ENCODE measurements at regions not wholly inside any gene's neighbourhood (a gene's known extent, or its start where the extent isn't known, plus 50 kb on each side); places are given as distances from the start of the nearest gene placed in this dataset.
A peak's percentile ranks its signal among the peaks of the same experiment; 100 is the strongest.
"Not testable (repeated sequence)": the region's sequence is repeated elsewhere in the genome, so short reads cannot be mapped to it uniquely, and the experiment has no call there.

- not testable (repeated sequence) for DNase-seq (ENCODE audit: low read depth in 2 of 2)
These were observed 109.3 kb downstream of the GTF2IRD2B start for GRCh38 chr7:75201606-75202079.

- not testable (repeated sequence) for DNase-seq (ENCODE audit: low read depth in 2 of 2)
These were observed 113.1 kb downstream of the GTF2IRD2B start for GRCh38 chr7:75205367-75206085.

- DNase-seq (ENCODE audit: low read depth in 2 of 2): not testable (repeated sequence)
These were observed 123.1 kb downstream of the GTF2IRD2B start for GRCh38 chr7:75215460-75215859.

- DNase-seq (ENCODE audit: low read depth in 2 of 2): not testable (repeated sequence)
These were observed 124.6 kb downstream of the GTF2IRD2B start for GRCh38 chr7:75216963-75217362.

GRCh38 chr7:75226102-75226501 lies 133.7 kb downstream of the GTF2IRD2B start:
- not testable (repeated sequence) for DNase-seq (ENCODE audit: low read depth in 2 of 2)

GRCh38 chr7:75229558-75229957 lies 137.2 kb downstream of the GTF2IRD2B start:
- DNase-seq (ENCODE audit: low read depth in 2 of 2): not testable (repeated sequence)

- not testable (repeated sequence) for DNase-seq (ENCODE audit: low read depth in 2 of 2)
These were observed 138.2 kb downstream of the GTF2IRD2B start for GRCh38 chr7:75230558-75230957.

- not testable (repeated sequence) for DNase-seq (ENCODE audit: low read depth in 2 of 2)
These were observed 142.9 kb downstream of the GTF2IRD2B start for GRCh38 chr7:75235092-75235826.

- DNase-seq (ENCODE audit: low read depth in 2 of 2): not testable (repeated sequence)
These were observed 143.4 kb downstream of the GTF2IRD2B start for GRCh38 chr7:75235827-75236167.

- peak; percentile 28 to 30 for DNase-seq (ENCODE audit: low read depth in 2 of 2)
These were observed 145.1 kb downstream of the GTF2IRD2B start for GRCh38 chr7:75237255-75238187.

GRCh38 chr7:75238309-75238708 lies 145.9 kb downstream of the GTF2IRD2B start:
- DNase-seq (ENCODE audit: low read depth in 2 of 2): not testable (repeated sequence)

- DNase-seq (ENCODE audit: low read depth in 2 of 2): not testable (repeated sequence)
These were observed 151.2 kb downstream of the GTF2IRD2B start for GRCh38 chr7:75243638-75244037.

- DNase-seq (ENCODE audit: low read depth in 2 of 2): not testable (repeated sequence)
These were observed 147.2 kb upstream of the TRIM73 start for GRCh38 chr7:75248216-75248615.

GRCh38 chr7:75254238-75254637 lies 141.2 kb upstream of the TRIM73 start:
- not testable (repeated sequence) for DNase-seq (ENCODE audit: low read depth in 2 of 2)

GRCh38 chr7:75257442-75257841 lies 138.0 kb upstream of the TRIM73 start:
- DNase-seq (ENCODE audit: low read depth in 2 of 2): not testable (repeated sequence)

- not testable (repeated sequence) for DNase-seq (ENCODE audit: low read depth in 2 of 2)
These were observed 135.9 kb upstream of the TRIM73 start for GRCh38 chr7:75259454-75260003.

GRCh38 chr7:75261660-75262059 lies 133.8 kb upstream of the TRIM73 start:
- DNase-seq (ENCODE audit: low read depth in 2 of 2): not testable (repeated sequence)

GRCh38 chr7:75268158-75268557 lies 127.3 kb upstream of the TRIM73 start:
- not testable (repeated sequence) for DNase-seq (ENCODE audit: low read depth in 2 of 2)

GRCh38 chr7:75269159-75269558 lies 126.3 kb upstream of the TRIM73 start:
- DNase-seq (ENCODE audit: low read depth in 2 of 2): not testable (repeated sequence)

GRCh38 chr7:75274114-75274513 lies 121.3 kb upstream of the TRIM73 start:
- DNase-seq (ENCODE audit: low read depth in 2 of 2): not testable (repeated sequence)

All from stimulated activated CD8-positive, alpha-beta memory T cell treated with anti-CD3 and anti-CD28 coated beads, Interleukin-2, amount 100 ng/mL, for 48 hours (primary cell).